K562 (cell line): ENCODE measurements at regions not wholly inside any gene's neighbourhood (a gene's known extent, or its start where the extent isn't known, plus 50 kb on each side); places are given as distances from the start of the nearest gene placed in this dataset.

ENCODE experiments used
- ATAC-seq: fragments of 200-7000 bp; cut with Tn5 transposase; 3 replicates; pipeline ENCODE4 v1.9.1; 2020; ENCODE audit warnings: moderate library complexity
- BruUV-seq: library from RNA; stranded (reverse); fragments of 400-500 nt; replicated peaks from 2 replicates; lab custom pipeline; 2021; lab: Mats Ljungman, UMichigan
- CTCF ChIA-PET: fragments of 300-600 bp; formaldehyde crosslinking; extraction: SDS; loops from one replicate; lab custom pipeline; 2021; ENCODE audit warnings: low intra/inter-chr PET ratio; lab: Yijun Ruan, JAX
- POLR2A ChIA-PET: fragments of 300-600, 350-650 bp; sonication (Branson Sonifier 250); formaldehyde crosslinking; extraction: SDS; loops from one replicate; lab custom pipeline; 2021; ENCODE audit warnings: antibody characterized with exemption, inconsistent platforms; lab: Yijun Ruan, JAX
- DNase-seq, 4 experiments: peaks; one replicate each; pipeline versions ENCODE4 v3.0.0 to v3.0.0-alpha.2; 2011 to 2018; ENCODE audit warnings: low spot score in 3 of 4, mixed read lengths in 3 of 4; ENCODE audit errors: extremely low read depth in 1 of 4
- FAIRE-seq: peaks from 2 replicates; lab custom pipeline; 2011; peaks lifted over from hg19 to GRCh38; lab: Jason Lieb, UNC
- H2AFZ ChIP-seq: 2 replicates; pipeline ENCODE4 v1.6.0; 2011; ENCODE audit warnings: low read depth, low read length, control low read depth, inconsistent platforms
- H3K27ac ChIP-seq: fragments of 200-600 bp; 3 replicates; pipeline ENCODE4 v1.8.0; 2011; ENCODE audit warnings: low read depth, mild to moderate bottlenecking, control low read depth, inconsistent platforms, low read length, moderate library complexity, mixed read lengths; ENCODE audit errors: extremely low read depth
- H3K27me3 ChIP-seq, 2 experiments: fragments of 300-600 bp in 1 of 2; 2 replicates in 1 of 2; 3 replicates in 1 of 2; pipeline versions ENCODE4 v1.6.0 to v1.8.0; 2011; ENCODE audit warnings: inconsistent platforms in 2 of 2, low read length in 2 of 2, mild to moderate bottlenecking in 1 of 2, mixed read lengths in 1 of 2, moderate library complexity in 1 of 2; ENCODE audit not compliant: control insufficient read depth in 2 of 2, insufficient read depth in 2 of 2
- H3K36me3 ChIP-seq: fragments of 300-600 bp; 3 replicates; pipeline ENCODE4 v1.8.0; 2011; ENCODE audit warnings: mild to moderate bottlenecking, low read length, inconsistent platforms; ENCODE audit not compliant: control insufficient read depth, insufficient read depth
- H3K4me1 ChIP-seq, 2 experiments: fragments of 200-600 bp in 1 of 2; replicated peaks in 1 of 2; 2 replicates in 1 of 2; 3 replicates in 1 of 2; pipeline versions ENCODE4 v1.5.1 to v1.8.0; 2011; ENCODE audit warnings: inconsistent platforms in 2 of 2, low read length in 2 of 2, mild to moderate bottlenecking in 1 of 2, mixed read lengths in 1 of 2, moderate library complexity in 1 of 2; ENCODE audit not compliant: control insufficient read depth in 2 of 2, insufficient read depth in 2 of 2
- H3K4me2 ChIP-seq: 2 replicates; pipeline ENCODE4 v1.6.1; 2011; ENCODE audit warnings: low read length, control low read depth, inconsistent platforms, mixed read lengths; ENCODE audit not compliant: insufficient read depth
- H3K4me3 ChIP-seq: fragments of 200-600 bp; sonication (generic), shearing (Covaris generic); 2 replicates; pipeline ENCODE4 v1.5.1; 2016; ENCODE audit warnings: control low read depth, inconsistent platforms
- H3K79me2 ChIP-seq: fragments of 200-600 bp; 3 replicates; pipeline ENCODE4 v1.8.0; 2011; ENCODE audit warnings: low read length, inconsistent platforms; ENCODE audit not compliant: control insufficient read depth, insufficient read depth
- H3K9ac ChIP-seq, 2 experiments: 2 replicates each; pipeline versions ENCODE4 v1.6.0 to v1.6.1; 2011; ENCODE audit warnings: low read depth in 2 of 2, low read length in 2 of 2, control low read depth in 1 of 2, inconsistent platforms in 1 of 2, mild to moderate bottlenecking in 1 of 2, mixed read lengths in 1 of 2; ENCODE audit not compliant: insufficient read depth in 1 of 2
- H3K9me1 ChIP-seq: one replicate; pipeline ENCODE4 v1.6.0; 2011; ENCODE audit warnings: inconsistent platforms, mild to moderate bottlenecking, low read length, moderate library complexity; ENCODE audit not compliant: control insufficient read depth, insufficient read depth
- H3K9me3 ChIP-seq: replicated peaks from 2 replicates; pipeline ENCODE4 v1.5.1; 2011; ENCODE audit warnings: low read depth, low read length, inconsistent platforms; ENCODE audit not compliant: control insufficient read depth, insufficient read depth
- H4K20me1 ChIP-seq: replicated peaks from 2 replicates; pipeline ENCODE4 v1.6.1; 2011; ENCODE audit warnings: low read length, inconsistent platforms, mixed read lengths; ENCODE audit not compliant: control insufficient read depth, insufficient read depth
- CBX3 ChIP-seq, 2 experiments: IDR thresholded peaks; 1 replicate in 1 of 2; 2 replicates in 1 of 2; pipeline ENCODE4 v1.6.1; 2012; ENCODE audit warnings: inconsistent platforms in 2 of 2, low read length in 2 of 2, borderline replicate concordance in 1 of 2, control low read depth in 1 of 2
- NR2C2 ChIP-seq, 2 experiments: fragments of 200-800 bp in 1 of 2; sonication (Bioruptor generic) in 1 of 2; sonication (generic) in 1 of 2; formaldehyde crosslinking in 1 of 2; IDR thresholded peaks; 2 replicates each; pipeline versions ENCODE4 v1.6.1 to v1.8.0; 2016 to 2022; ENCODE audit warnings: mild to moderate bottlenecking in 1 of 2, missing compliant biosample characterization in 1 of 2, missing genetic modification characterization in 1 of 2, missing genetic modification reagents in 1 of 2
- RBM17 ChIP-seq: fragments of 200-400 bp; formaldehyde crosslinking; IDR thresholded peaks from 2 replicates; pipeline ENCODE4 v1.6.1; 2017; ENCODE audit warnings: low read depth, mild to moderate bottlenecking, low read length, borderline replicate concordance
- SREBF1 ChIP-seq: fragments of 150-350 bp; IDR thresholded peaks from 2 replicates; pipeline ENCODE4 v1.6.1; 2014; ENCODE audit warnings: antibody characterized with exemption, low read depth, low read length, borderline replicate concordance
- TFAM ChIP-seq: fragments of 250-450 bp; sonication (Bioruptor Pico); conservative IDR thresholded peaks from 2 replicates; pipeline ENCODE4 v1.5.0; 2021; ENCODE audit warnings: mild to moderate bottlenecking, moderate library complexity
- ZNF324 ChIP-seq: fragments of 250-450 bp; sonication (Bioruptor Pico); IDR thresholded peaks from 2 replicates; pipeline ENCODE4 v1.4.0; 2020; ENCODE audit warnings: mild to moderate bottlenecking
- ZNF57 ChIP-seq: fragments of 450-650 bp; formaldehyde crosslinking; IDR thresholded peaks from 2 replicates; pipeline ENCODE4 v1.4.0; 2020; ENCODE audit warnings: mild to moderate bottlenecking, moderate library complexity
- ZNF584 ChIP-seq: fragments of 200-800 bp; sonication (Bioruptor generic); IDR thresholded peaks from 2 replicates; pipeline ENCODE4 v1.6.1; 2016; ENCODE audit warnings: low read depth, mild to moderate bottlenecking, missing genetic modification characterization, missing compliant biosample characterization
- WGBS: fragments of 100-300 bp; shearing (Covaris generic); methylation state at CpG from one replicate; pipeline ENCODE4 v1.1.6; 2016; ENCODE audit warnings: low coverage, mixed read lengths; ENCODE audit not compliant: insufficient coverage; ENCODE audit errors: missing lambda C conversion rate; 5-methylcytosine and 5-hydroxymethylcytosine counted together
- in situ Hi-C: fragments of 300-500 bp; cut with MboI; formaldehyde crosslinking; loops from 4 replicates; pipeline ENCODE4 v1.15.0; 2018; ENCODE audit warnings: inconsistent platforms, mixed read lengths
- intact Hi-C: fragments of 100-400 bp; cut with micrococcal nuclease; formaldehyde crosslinking; loops from 2 replicates; pipeline ENCODE4 v1.14.2; 2022
- TF ChIP-seq, protein P1 (sequence below): fragments of 200-800 bp; sonication (Bioruptor generic); IDR thresholded peaks from 2 replicates; pipeline ENCODE4 v1.6.1; 2017; ENCODE audit warnings: missing genetic modification characterization, missing compliant biosample characterization
- TF ChIP-seq, protein P2 (sequence below): fragments of 250-450 bp; sonication (Bioruptor Pico); IDR thresholded peaks from 2 replicates; pipeline ENCODE4 v1.4.0; 2020
- TF ChIP-seq, protein P3 (sequence below): sonication (generic); formaldehyde crosslinking; IDR thresholded peaks from 2 replicates; pipeline ENCODE4 v1.8.0; 2023; ENCODE audit warnings: missing genetic modification reagents, mild to moderate bottlenecking, borderline replicate concordance

DNA sequence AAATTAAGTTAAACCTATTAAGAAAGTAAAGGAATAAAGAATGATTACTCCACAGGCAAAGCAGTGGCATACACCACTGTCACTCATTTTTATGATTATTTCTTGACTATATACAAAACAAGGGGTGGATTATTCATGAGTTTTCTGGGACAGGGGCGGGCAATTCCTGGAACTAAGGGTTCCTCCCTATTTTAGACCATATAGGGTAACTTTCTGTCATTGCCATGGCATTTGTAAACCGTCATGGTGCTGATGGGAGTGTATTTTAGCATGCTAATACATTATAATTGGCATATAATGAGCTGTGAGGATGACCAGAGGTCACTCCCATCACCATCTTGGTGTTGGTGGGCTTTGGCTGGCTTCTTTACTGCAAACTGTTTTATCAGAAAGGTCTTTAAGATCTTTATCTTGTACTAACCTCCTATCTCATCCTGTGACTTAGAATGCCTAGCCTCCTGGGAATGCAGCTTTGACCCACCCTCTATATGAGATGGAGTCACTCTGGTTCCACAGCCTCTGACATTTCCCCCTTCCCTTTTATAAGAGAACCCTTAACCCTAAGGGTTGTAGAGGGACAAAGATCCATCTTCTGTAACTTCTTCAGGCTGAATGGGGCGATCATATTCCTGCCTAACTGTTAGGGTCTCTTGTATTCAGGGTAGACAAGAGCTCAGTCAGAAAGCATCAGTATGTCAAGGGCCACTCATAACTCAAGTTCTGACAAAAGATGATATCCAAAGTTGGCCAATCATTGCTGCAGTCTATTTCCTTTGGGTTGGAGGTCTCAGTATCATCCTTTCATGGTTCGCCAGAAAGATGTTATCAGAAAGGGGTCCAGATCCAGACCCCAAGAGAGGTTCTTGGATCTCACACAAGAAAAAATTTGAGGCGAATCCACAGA is 79.5 kb upstream of the LIPC start:
- CTCF ChIA-PET = no interaction called here
- Histone ChIP-seq H3K4me3 (no peak overlapping the region), H4K20me1 (no peaks in the 10 kb centered on the region), H3K27ac (peak overlapping the region; percentile 35), H3K9me3 (no peaks in the 10 kb centered on the region), H3K9ac (peak overlapping the region in 1 of 2 experiments; percentile 7; a peak in 1 of 4 replicates), H3K4me1 (peaks cover 0 to 29% of the 10 kb centered on the region in 2 experiments; a peak in 4 of 5 replicates), H3K9me1 (no peaks in the 10 kb centered on the region), H3K79me2 (no peaks in the 10 kb centered on the region), H3K36me3 (no peaks in the 10 kb centered on the region), H2AFZ (peak overlapping the region; percentile 83), H3K4me2 (peak overlapping the region; percentile 46; the same call in 1 of the 2 replicates), H3K27me3 (no peaks in the 10 kb centered on the region)
- FAIRE-seq (peak; percentile 67), DNase-seq (peak in 2 of 4 experiments; percentile 49 to 82), ATAC-seq (peak; percentile 93)
- no TSS peak for BruUV-seq
- intact Hi-C loops (loop anchor here (5.0 kb wide), 1 partner anchor 45 kb away; no protein-coding TSS in a partner anchor), in situ Hi-C loops (no loop called here)
- POLR2A ChIA-PET = interaction anchor here (0.6 to 1.7 kb wide), 5 partner anchors 12 to 761 kb away, joined by 3 to 6 read pairs (median 3); no protein-coding TSS in a partner anchor
- WGBS = 45% methylated on average over 5 of the region's 5 CpGs
- TF ChIP-seq ZNF324 (CRISPR knock-in tag) (no peak), RBM17 (no peak), NR2C2 (CRISPR knock-in tag; IDR thresholded peaks at IDR 0.05) (no peak), NR2C2 (tag; IDR thresholded peaks at IDR 0.05) (peak; percentile 90), TFAM (CRISPR knock-in tag) (no peak), ZNF584 (CRISPR knock-in tag) (peak; percentile 93), ZNF57 (CRISPR knock-in tag) (0 out of 2 replicates have a peak, but pooled peaks have one; percentile 65), SREBF1 (no peak), CBX3 (IDR thresholded peaks at IDR 0.05; ENCODE audit: borderline replicate concordance in 1 of 2, low read length in 2 of 2) (no peak)
- TF ChIP-seq, protein P1, sequence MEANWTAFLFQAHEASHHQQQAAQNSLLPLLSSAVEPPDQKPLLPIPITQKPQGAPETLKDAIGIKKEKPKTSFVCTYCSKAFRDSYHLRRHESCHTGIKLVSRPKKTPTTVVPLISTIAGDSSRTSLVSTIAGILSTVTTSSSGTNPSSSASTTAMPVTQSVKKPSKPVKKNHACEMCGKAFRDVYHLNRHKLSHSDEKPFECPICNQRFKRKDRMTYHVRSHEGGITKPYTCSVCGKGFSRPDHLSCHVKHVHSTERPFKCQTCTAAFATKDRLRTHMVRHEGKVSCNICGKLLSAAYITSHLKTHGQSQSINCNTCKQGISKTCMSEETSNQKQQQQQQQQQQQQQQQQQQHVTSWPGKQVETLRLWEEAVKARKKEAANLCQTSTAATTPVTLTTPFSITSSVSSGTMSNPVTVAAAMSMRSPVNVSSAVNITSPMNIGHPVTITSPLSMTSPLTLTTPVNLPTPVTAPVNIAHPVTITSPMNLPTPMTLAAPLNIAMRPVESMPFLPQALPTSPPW (CRISPR knock-in tag) = peak; percentile 57
- TF ChIP-seq, protein P2, sequence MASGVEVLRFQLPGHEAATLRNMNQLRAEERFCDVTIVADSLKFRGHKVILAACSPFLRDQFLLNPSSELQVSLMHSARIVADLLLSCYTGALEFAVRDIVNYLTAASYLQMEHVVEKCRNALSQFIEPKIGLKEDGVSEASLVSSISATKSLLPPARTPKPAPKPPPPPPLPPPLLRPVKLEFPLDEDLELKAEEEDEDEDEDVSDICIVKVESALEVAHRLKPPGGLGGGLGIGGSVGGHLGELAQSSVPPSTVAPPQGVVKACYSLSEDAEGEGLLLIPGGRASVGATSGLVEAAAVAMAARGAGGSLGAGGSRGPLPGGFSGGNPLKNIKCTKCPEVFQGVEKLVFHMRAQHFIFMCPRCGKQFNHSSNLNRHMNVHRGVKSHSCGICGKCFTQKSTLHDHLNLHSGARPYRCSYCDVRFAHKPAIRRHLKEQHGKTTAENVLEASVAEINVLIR (CRISPR knock-in tag) = peak; percentile 83
- TF ChIP-seq, protein P3, sequence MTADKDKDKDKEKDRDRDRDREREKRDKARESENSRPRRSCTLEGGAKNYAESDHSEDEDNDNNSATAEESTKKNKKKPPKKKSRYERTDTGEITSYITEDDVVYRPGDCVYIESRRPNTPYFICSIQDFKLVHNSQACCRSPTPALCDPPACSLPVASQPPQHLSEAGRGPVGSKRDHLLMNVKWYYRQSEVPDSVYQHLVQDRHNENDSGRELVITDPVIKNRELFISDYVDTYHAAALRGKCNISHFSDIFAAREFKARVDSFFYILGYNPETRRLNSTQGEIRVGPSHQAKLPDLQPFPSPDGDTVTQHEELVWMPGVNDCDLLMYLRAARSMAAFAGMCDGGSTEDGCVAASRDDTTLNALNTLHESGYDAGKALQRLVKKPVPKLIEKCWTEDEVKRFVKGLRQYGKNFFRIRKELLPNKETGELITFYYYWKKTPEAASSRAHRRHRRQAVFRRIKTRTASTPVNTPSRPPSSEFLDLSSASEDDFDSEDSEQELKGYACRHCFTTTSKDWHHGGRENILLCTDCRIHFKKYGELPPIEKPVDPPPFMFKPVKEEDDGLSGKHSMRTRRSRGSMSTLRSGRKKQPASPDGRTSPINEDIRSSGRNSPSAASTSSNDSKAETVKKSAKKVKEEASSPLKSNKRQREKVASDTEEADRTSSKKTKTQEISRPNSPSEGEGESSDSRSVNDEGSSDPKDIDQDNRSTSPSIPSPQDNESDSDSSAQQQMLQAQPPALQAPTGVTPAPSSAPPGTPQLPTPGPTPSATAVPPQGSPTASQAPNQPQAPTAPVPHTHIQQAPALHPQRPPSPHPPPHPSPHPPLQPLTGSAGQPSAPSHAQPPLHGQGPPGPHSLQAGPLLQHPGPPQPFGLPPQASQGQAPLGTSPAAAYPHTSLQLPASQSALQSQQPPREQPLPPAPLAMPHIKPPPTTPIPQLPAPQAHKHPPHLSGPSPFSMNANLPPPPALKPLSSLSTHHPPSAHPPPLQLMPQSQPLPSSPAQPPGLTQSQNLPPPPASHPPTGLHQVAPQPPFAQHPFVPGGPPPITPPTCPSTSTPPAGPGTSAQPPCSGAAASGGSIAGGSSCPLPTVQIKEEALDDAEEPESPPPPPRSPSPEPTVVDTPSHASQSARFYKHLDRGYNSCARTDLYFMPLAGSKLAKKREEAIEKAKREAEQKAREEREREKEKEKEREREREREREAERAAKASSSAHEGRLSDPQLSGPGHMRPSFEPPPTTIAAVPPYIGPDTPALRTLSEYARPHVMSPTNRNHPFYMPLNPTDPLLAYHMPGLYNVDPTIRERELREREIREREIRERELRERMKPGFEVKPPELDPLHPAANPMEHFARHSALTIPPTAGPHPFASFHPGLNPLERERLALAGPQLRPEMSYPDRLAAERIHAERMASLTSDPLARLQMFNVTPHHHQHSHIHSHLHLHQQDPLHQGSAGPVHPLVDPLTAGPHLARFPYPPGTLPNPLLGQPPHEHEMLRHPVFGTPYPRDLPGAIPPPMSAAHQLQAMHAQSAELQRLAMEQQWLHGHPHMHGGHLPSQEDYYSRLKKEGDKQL = no peak
